Breast epithelium (tissue), 3 donors: ENCODE measurements at regions not wholly inside any gene's neighbourhood (a gene's known extent, or its start where the extent isn't known, plus 50 kb on each side); places are given as distances from the start of the nearest gene placed in this dataset.

Experiments used
- POLR2AphosphoS5 ChIP-seq, 3 donors: sonication (generic); formaldehyde crosslinking; IDR thresholded peaks; one replicate each; pipeline ENCODE4 v1.6.1; 2017; ENCODE audit warnings: antibody characterized with exemption in 3 of 3
- TF ChIP-seq, protein P1 (sequence below), 3 donors: fragments of 450-650 bp; IDR thresholded peaks; one replicate each; pipeline ENCODE4 v1.5.1; 2016 to 2017; ENCODE audit warnings: antibody characterized with exemption in 3 of 3, mild to moderate bottlenecking in 3 of 3, moderate library complexity in 3 of 3

DNA sequence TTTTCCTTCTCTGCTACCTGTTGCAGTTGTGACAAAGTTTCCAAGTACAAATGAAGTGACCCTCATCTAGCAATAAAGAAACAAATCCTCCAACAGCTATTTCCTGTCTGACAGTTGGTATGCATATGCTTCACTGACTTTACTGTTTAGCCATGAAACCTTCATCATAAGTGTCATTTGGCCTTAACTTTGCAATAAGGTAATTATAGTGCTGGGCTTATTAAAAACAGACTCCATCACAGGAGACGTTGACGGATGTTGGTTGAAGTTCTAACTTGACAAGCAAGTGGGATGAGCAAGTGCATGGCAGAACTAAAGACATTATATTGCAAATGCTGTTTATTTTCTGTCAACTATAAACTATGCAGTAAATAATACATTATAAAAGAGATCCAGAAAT is 425.2 kb downstream of the RPS29 start:
- TF ChIP-seq, protein P1, sequence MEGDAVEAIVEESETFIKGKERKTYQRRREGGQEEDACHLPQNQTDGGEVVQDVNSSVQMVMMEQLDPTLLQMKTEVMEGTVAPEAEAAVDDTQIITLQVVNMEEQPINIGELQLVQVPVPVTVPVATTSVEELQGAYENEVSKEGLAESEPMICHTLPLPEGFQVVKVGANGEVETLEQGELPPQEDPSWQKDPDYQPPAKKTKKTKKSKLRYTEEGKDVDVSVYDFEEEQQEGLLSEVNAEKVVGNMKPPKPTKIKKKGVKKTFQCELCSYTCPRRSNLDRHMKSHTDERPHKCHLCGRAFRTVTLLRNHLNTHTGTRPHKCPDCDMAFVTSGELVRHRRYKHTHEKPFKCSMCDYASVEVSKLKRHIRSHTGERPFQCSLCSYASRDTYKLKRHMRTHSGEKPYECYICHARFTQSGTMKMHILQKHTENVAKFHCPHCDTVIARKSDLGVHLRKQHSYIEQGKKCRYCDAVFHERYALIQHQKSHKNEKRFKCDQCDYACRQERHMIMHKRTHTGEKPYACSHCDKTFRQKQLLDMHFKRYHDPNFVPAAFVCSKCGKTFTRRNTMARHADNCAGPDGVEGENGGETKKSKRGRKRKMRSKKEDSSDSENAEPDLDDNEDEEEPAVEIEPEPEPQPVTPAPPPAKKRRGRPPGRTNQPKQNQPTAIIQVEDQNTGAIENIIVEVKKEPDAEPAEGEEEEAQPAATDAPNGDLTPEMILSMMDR (IDR thresholded peaks at IDR 0.05) = no peak
- no peak for TF ChIP-seq POLR2AphosphoS5 (IDR thresholded peaks at IDR 0.05)
